Caki2 (cell line): ENCODE measurements at regions not wholly inside any gene's neighbourhood (a gene's known extent, or its start where the extent isn't known, plus 50 kb on each side); places are given as distances from the start of the nearest gene placed in this dataset.

Experiments
- DNase-seq: peaks from one replicate; pipeline ENCODE4 v3.0.0-alpha.2; 2015; ENCODE audit warnings: low read depth
- in situ Hi-C: cut with HindIII; loops from 2 replicates; pipeline ENCODE4 v1.10.0; 2016; ENCODE audit warnings: low sequenced_read_pairs, low pct_unique_long_range_greater_than_20kb, mixed read lengths

GRCh38 chr11:92545906-92546471, 321.4 kb downstream of the FAT3 start:
- in situ Hi-C loops, result no loop called here
- DNase-seq, result no peak

DNA sequence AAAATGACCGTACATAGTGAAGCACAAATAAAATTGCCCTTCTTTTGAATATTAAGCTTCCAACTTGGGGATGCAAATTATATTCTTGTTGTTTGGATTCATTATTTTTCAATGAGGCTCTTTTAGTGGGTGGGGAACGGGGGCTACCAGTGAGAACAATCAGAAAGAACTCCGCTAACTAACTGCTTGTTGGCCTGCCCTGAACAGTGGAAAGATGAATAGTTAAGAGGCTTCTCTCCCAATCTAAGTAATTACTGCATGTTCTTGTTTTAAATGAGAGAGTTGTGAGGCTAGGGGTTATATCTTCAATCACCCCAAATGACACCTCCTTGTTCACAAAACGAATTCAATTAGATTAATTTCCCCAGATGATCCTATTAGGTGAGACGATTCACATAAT, 322.0 kb downstream of the FAT3 start:
- DNase-seq, result no peak
- in situ Hi-C loops, result no loop called here

DNA sequence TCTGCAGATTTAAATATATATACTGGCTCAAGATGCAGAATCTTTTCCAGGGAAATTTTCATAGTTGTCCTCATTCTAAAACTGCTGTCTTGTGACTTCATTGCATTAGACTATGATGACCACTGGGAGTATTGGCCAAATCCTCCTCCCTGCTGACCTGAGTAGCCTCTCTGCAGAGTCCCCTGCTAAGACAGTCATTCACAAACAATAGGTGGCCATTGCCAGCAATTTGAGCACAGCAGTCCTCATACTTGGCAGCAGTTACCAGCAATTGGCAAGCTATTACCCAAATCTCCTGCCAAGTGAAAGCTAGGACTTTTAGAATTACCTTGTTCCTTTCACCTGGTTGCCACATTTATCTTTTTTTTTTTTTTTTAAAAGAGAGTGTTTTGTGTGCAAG, 325.8 kb downstream of the FAT3 start:
- no peak for DNase-seq
- in situ Hi-C loops, result no loop called here

GRCh38 chr11:92550871-92551270, 326.3 kb downstream of the FAT3 start:
- no peak for DNase-seq

DNA sequence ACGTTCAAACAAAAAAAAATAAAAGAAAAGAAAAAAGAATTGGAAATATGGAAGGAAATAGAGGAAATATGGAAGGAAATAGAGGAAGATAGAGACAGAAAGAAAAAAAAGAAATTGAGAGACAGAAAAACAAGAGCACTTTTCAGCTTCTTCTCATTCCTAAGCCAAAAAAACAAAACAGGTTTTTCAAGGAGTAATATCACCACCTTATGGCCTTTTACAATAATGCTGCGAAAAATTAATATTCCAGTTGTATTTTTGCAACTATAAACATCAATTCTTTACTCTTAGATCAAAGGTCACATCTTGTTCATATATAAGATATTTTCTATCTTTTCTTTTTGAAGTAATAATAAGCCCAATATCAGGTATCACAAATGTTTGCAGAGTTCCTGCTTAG, 328.3 kb downstream of the FAT3 start:
- in situ Hi-C loops, result no loop called here
- DNase-seq, result peak; percentile 5

More at GRCh38 chr11:92550871-92551270, 326.3 kb downstream of the FAT3 start:
- in situ Hi-C loops, result no loop called here

- in situ Hi-C loops, result no loop called here
- no peak for DNase-seq
Measured at GRCh38 chr11:92554688-92555087, 330.1 kb downstream of the FAT3 start.

- in situ Hi-C loops, result no loop called here
- no peak for DNase-seq
Measured at GRCh38 chr11:92556431-92556830, 331.8 kb downstream of the FAT3 start.

DNA sequence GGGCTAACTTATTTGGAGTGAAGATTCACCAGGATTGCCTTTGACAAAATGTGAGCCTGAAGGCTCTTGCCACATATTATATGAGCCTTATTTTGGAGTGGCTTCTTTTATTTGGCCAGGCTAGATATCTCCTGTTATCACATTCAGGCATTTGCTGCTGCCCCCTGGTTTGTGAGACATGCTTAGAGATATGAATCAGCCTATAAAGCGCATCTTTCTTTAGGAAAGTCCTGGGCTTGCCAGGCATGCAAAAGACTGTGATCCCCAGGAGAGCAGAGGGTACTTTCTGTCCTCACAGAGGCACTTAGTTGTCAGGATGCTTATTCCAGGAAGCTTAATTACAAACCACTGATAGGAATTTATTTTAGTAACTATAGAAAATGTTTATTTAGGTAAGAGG, 333.3 kb downstream of the FAT3 start:
- in situ Hi-C loops, result no loop called here
- no peak for DNase-seq

GRCh38 chr11:92558323-92558722, 333.7 kb downstream of the FAT3 start:
- DNase-seq, result no peak
- in situ Hi-C loops, result no loop called here

- no peak for DNase-seq
- in situ Hi-C loops, result no loop called here
Measured at GRCh38 chr11:92569726-92570125, 345.1 kb downstream of the FAT3 start.

DNA sequence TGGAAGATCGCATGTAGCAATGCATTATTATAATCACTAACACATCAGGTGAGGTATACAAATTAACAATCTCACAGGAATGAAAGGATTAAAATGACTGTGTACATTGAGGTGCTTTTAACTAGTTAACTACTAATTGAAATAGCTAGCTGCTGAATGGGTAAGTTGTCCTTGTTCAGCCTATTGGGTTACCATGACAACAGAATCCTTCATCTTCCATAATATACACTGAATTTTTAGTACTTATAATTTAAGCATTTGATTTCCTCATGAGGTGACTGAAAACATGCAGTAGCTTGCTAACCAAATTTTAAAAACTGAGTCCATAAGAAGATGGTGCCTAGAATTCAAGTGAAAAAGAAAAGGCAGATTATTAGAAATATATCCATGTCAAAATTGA, 347.9 kb downstream of the FAT3 start:
- no peak for DNase-seq
- in situ Hi-C loops, result no loop called here

DNA sequence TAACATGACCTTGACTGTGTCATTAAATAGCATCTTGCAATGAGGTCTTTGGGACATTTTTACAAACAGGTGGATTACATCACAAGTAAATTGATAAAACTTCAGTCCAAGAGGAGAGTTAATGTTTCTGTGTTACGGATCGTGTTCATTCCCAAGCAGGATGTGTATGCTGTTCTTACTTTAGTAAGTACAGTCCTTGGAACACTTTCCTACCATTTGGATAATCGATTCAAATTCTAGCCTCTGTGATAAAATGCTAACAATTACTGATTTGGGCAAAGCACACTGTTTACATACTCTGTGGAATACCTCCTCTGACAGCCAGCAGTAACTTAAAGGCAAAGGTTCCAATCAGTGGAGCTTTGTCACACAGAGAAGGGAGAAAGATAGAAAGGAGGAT, 351.7 kb downstream of the FAT3 start:
- no peak for DNase-seq
- in situ Hi-C loops, result no loop called here

GRCh38 chr11:92580908-92581307, 356.3 kb downstream of the FAT3 start:
- in situ Hi-C loops, result no loop called here
- DNase-seq, result no peak

- no peak for DNase-seq
- in situ Hi-C loops, result no loop called here
Measured at GRCh38 chr11:92588393-92588792, 363.8 kb downstream of the FAT3 start.

DNA sequence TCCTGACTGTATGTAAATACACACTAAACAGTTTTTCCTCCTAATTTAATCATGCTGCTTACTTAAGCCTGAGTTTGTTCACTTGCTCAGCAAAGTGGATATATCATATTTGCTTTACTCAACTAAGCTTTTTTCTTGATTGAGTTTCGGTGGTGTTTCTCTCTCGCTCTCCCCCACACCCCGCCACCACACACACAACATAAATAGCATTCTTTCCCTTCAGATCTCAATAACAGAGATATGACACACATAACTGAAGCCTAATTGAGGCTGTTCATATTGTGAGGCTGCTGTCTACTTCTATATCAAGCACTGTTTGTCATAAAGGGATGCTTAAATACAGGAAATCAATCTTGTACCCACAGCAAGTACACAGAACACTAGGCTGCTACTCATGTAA, 364.9 kb downstream of the FAT3 start:
- no peak for DNase-seq
- in situ Hi-C loops, result no loop called here

- no peak for DNase-seq
- in situ Hi-C loops, result no loop called here
Measured at GRCh38 chr11:92591521-92591920, 366.9 kb downstream of the FAT3 start.

DNA sequence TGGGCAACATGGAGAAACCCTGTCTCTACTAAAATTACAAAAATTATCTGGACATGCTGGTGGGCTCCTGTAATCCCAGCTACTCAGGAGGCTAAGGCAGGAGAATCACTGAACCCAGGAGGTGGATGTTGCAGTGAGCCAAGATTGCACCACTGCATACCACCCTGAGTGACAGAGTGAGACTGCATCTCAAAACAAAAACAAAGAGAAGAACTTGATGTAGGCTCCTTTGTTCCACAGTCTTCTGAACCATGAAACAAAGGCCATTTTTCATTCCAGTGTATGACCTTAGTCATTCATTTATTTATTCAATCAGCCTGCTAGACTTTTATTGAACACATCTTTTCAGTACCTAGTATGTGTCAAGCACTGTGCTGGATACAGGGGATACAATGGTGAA, 369.6 kb downstream of the FAT3 start:
- DNase-seq, result peak; percentile 62
- in situ Hi-C loops, result no loop called here

- in situ Hi-C loops, result no loop called here
Measured at GRCh38 chr11:92595052-92595451, 370.4 kb downstream of the FAT3 start.

GRCh38 chr11:92596596-92597317, 372.1 kb downstream of the FAT3 start:
- DNase-seq, result peak; percentile 67

More at GRCh38 chr11:92595052-92595451, 370.4 kb downstream of the FAT3 start:
- DNase-seq, result no peak

DNA sequence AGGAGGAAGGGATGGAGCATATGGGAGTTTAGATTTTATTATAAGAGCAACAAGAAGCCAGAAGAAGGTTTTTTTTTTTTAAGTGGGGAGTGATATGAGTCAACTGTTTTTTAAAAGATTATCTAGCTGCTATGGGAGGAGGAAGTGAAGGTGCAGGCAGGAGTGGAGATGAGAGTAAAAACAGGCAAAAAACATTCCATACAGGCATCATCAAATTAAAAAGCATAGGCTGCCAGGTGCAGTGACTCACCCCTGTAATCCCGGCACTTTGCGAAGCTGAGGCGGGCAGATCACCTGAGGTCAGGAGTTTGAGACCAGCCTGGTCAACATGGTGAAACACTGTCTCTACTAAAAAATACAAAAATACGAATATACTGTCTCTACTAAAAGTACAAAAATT, 368.4 kb upstream of the MTNR1B start:
- peak; percentile 16 for DNase-seq
- in situ Hi-C loops, result no loop called here

More at GRCh38 chr11:92596596-92597317, 372.1 kb downstream of the FAT3 start:
- in situ Hi-C loops, result no loop called here
